H7 (cell line): ENCODE measurements at regions not wholly inside any gene's neighbourhood (a gene's known extent, or its start where the extent isn't known, plus 50 kb on each side); places are given as distances from the start of the nearest gene placed in this dataset.
"Not testable (repeated sequence)": the region's sequence is repeated elsewhere in the genome, so short reads cannot be mapped to it uniquely, and the experiment has no call there.

ENCODE experiments used
- DNase-seq: peaks from one replicate; pipeline ENCODE4 v3.0.0; 2012
- H3K27me3 ChIP-seq: 2 replicates; pipeline ENCODE4 v1.6.0; 2011; ENCODE audit warnings: mild to moderate bottlenecking, low read length; ENCODE audit not compliant: control insufficient read depth, insufficient read depth
- H3K36me3 ChIP-seq: replicated peaks from 2 replicates; pipeline ENCODE4 v1.5.1; 2011; ENCODE audit warnings: low read length; ENCODE audit not compliant: control insufficient read depth, insufficient read depth
- H3K4me3 ChIP-seq: 2 replicates; pipeline ENCODE4 v1.5.1; 2011; ENCODE audit warnings: low read depth, mild to moderate bottlenecking, control low read depth, low read length, moderate library complexity; ENCODE audit not compliant: insufficient read depth

DNA sequence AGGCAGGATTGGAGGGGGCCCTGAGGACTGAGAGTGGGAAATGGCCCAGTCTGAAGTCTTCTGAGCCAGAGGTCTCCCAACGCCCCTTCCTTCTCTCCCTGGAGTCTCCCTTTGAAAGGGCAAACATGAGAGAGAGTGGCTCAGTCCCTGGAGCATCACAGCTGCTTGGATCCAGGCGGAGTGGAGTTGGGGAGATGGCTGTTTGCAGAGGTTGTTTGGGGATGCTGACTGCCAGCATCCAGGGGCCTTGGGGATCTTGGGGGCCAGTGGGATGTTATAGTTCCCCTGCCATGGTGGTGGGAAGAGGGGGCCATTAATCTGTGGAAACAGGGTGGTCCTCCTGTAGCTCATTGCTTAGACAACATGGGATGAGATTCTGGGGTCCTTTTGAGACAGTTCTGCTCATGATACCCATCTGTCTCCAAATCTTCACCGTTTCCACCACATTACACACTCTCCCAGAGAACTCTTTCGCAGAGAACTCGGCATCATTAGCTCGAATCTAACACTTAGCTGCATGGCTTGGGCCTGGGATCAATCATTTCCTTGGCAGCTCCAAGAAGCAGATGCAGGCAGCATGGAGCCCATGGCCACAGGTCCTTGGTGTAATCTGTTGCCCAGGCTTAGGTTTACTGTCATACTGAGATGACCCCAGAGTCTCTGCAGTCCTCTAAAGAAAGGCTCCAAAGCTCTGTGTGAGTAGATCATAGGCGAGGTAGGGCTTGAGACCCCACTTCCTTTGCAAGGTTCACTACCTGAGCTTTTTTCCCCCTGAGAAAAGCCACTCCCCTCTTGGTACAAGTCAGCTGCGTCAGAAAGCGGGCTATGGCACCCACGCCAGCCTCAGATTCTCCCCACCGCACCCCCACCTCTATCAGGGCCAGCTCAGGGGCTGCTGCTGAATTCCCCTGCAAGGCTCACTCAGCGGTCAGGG is 54.4 kb upstream of the SH3PXD2B start:
- no peaks in the 10 kb centered on the region; the same call in none of the 2 replicates for H3K27me3 ChIP-seq
- DNase-seq, result no peak
- H3K4me3 ChIP-seq, result no peak overlapping the region

DNA sequence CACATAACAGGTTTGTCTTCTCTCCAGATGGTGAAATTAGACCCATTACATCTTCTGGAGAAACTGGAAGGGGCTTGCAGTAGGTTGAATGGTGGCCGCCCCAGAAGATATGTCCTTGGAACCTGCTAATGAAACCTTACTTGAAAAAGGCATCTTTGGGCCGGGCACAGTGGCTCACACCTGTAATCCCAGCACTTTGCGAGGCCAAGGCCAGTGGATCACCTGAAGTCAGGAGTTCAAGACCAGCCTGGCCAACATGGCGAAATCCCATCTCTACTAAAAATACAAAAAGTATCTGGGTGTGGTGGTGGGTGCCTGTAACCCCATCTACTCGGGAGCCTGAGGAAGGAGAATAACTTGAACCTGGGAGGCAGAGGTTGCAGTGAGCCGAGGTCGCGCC is 53.2 kb upstream of the SH3PXD2B start:
- H3K4me3 ChIP-seq, H3K36me3 ChIP-seq, H3K27me3 ChIP-seq, DNase-seq: not testable (repeated sequence)

More for the DNA sequence above, 54.4 kb upstream of the SH3PXD2B start:
- no peaks in the 10 kb centered on the region for H3K36me3 ChIP-seq

DNA sequence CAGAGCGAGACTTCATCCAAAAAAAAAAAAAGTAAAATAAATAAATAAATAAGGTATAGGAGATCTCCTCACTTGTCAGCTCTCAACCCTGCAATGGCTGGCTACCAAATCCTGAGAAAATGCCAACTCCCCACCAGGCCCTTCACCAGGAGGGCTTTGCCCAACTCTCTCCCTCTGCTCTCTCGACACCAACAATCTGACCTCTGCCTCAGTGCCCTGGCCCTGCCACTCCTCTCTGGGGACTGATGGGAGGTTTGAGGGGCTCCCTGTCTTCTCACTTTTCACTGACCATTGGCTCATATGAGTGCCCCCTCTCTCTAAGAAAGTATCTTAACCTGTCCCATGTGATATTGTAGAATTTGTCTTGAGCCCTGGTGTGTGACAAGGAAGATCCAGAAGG is 52.6 kb upstream of the SH3PXD2B start:
- Histone ChIP-seq H3K36me3 (no peaks in the 10 kb centered on the region), H3K4me3 (no peak overlapping the region), H3K27me3 (no peaks in the 10 kb centered on the region; the same call in none of the 2 replicates)
- no peak for DNase-seq

DNA sequence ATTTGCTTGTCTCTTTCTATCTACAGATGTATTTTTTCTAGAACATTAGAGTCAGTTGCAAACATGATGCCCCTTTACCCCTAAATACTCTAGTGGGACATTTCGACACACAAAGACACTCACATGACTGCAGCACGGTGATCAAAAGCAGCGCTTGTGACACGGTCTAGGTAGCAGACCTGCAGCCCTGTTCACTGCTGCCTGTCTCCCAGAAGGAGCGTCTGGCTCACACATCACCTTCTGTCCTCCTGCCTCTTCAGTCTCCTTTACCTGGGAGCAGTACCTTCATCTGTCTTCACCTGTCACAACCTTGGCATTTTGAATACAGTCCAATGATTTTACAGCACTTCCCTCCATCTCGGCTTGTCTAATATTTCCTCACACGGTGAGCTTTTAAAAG is 51.9 kb upstream of the SH3PXD2B start:
- DNase-seq, result no peak

DNA sequence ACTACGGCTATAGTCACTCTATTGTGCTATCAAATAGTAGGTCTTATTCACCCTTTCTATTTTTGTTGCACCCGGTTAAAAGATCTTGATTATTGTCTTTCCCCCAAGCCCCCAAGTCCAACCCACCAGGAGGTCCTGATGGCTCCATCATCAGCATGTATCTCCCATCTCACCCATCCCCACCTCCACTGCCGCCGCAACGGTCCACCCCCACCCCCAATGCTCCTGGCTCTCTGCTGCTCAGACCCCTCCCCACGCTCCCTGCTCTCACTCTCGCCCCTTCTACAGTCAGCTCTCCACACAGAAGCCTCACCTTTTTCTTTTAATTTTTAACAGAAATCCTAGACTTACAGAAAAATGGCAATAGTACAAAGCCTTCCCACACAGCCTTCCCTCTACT is 51.5 kb upstream of the SH3PXD2B start:
- no peak for DNase-seq
- Histone ChIP-seq H3K4me3 (no peak overlapping the region), H3K36me3 (no peaks in the 10 kb centered on the region), H3K27me3 (no peaks in the 10 kb centered on the region; the same call in none of the 2 replicates)

More for the DNA sequence above, 51.9 kb upstream of the SH3PXD2B start:
- H3K36me3 ChIP-seq, result no peaks in the 10 kb centered on the region
- H3K27me3 ChIP-seq, result no peaks in the 10 kb centered on the region; the same call in none of the 2 replicates
- H3K4me3 ChIP-seq, result no peak overlapping the region

DNA sequence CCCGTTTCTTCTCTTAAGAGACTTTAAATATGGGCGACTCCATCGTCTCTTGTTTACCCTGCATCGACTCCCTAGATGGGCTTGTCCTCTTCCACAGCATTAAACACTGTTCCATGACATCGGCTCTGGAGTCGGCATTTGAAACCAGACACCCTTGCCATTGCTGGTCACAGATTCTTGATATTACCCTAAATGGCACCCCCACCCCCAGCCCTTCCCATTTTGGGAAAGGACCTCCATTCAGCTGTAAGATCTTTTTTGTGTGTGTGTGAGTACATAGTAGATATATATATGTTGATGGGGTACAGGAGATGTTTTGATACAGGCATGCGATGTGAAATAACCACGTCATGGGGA is 51.1 kb upstream of the SH3PXD2B start:
- no peaks in the 10 kb centered on the region; the same call in none of the 2 replicates for H3K27me3 ChIP-seq
- no peaks in the 10 kb centered on the region for H3K36me3 ChIP-seq
- H3K4me3 ChIP-seq, result no peak overlapping the region
- DNase-seq, result no peak

DNA sequence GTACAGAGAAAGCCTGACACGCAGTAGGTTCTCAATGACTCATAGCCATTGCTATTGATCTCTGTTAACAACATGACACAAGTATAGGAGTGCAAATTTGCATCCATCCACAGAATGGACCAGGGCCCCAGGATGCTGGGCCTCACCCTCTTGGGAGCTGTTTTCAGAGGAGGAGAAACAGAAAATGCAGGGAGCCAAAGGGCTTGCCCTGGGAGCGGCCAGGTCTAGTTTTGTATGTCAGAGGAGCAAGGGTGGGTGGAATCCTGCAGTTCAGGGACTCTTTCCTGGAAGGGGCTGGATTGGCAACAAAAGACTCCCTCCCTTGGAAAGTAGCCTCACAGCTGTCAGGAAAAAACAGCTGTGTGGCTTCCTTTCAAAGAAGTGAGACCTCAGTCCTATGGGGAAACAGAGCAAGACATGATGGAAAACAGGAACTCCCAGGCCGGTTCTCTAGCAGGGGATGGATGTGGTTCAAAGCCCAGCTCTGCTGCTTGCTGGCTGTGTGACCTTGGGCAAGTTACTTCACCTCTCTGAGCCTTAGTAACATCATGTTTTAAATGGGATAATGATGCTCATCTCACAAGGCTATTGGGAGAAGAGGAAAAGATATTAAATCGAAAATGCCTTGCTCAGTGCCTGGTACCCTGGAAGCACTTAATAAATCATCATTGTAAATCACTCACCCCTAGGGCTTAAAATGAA is 50.5 kb upstream of the SH3PXD2B start:
- no peak for DNase-seq
- no peaks in the 10 kb centered on the region for H3K36me3 ChIP-seq
- no peak overlapping the region for H3K4me3 ChIP-seq
- H3K27me3 ChIP-seq, result no peaks in the 10 kb centered on the region; the same call in none of the 2 replicates

DNA sequence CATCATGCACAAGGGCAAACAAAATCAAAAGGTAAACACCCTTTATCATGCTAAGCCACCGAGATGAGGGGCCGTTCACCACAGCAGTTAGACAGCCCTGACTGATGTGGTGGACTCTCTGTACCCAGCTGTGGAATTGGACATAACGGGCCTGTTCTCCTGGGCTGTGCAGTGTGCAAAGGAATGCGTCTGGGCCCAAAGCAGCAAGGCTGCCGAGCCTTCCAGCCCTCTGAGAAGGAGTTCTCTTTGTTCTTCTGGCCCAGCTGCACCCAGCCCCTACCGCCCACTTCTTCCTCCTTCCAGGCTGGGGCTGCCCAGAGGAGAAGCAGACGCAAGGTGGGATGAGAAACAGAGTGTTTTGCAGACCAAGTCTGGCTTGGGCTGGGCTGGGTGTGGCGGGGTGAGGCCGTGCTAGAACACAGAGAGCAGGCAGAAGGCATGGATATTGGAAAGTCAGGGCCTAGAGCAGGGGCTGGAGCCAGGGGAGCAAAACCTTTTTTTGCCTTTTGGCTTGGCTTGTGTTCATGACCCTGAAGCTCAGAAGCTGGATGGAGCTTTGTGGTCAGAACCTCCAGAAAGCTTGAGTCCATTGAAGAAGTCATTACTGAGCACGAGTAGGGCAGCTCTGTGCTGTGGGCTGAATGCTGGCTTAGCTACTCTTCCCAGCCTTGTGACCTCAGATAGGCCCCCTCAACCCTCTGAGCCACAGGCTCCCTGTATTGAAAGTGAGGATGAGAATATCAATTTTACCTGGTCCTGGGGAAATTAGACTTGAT is 49.8 kb upstream of the SH3PXD2B start:
- no peaks in the 10 kb centered on the region for H3K36me3 ChIP-seq
- DNase-seq, result no peak
- no peaks in the 10 kb centered on the region; the same call in none of the 2 replicates for H3K27me3 ChIP-seq
- no peak overlapping the region for H3K4me3 ChIP-seq
